Mononuclear cell (primary cell): ENCODE measurements at regions not wholly inside any gene's neighbourhood (a gene's known extent, or its start where the extent isn't known, plus 50 kb on each side); places are given as distances from the start of the nearest gene placed in this dataset.

ENCODE experiments used
- H3K27me3 ChIP-seq: 2 replicates; pipeline ENCODE4 v1.6.0; 2011; ENCODE audit warnings: low read length, control low read depth; ENCODE audit not compliant: insufficient read depth
- H3K4me1 ChIP-seq: 2 replicates; pipeline ENCODE4 v1.5.1; 2011; ENCODE audit warnings: mild to moderate bottlenecking, low read length, control low read depth; ENCODE audit not compliant: insufficient read depth
- H3K4me3 ChIP-seq: 2 replicates; pipeline ENCODE4 v1.5.1; 2011; ENCODE audit warnings: mild to moderate bottlenecking, low read length, moderate library complexity
- H3K9me3 ChIP-seq: 2 replicates; pipeline ENCODE4 v1.5.1; 2011; ENCODE audit warnings: low read depth, mild to moderate bottlenecking, control low read depth, low read length

- H3K4me1 ChIP-seq = peaks cover 31% of the 10 kb centered on the region
- no peak overlapping the region for H3K4me3 ChIP-seq
- H3K27me3 ChIP-seq = no peaks in the 10 kb centered on the region
- H3K9me3 ChIP-seq = no peaks in the 10 kb centered on the region
These were observed 440.4 kb downstream of the FGF9 start for GRCh38 chr13:22111152-22111783.

- no peak overlapping the region for H3K4me3 ChIP-seq
These were observed 441.1 kb downstream of the FGF9 start for GRCh38 chr13:22111961-22112360.

GRCh38 chr13:22112956-22113745, 442.3 kb downstream of the FGF9 start:
- Histone ChIP-seq H3K27me3 (no peaks in the 10 kb centered on the region), H3K4me3 (no peak overlapping the region), H3K9me3 (no peaks in the 10 kb centered on the region), H3K4me1 (peaks cover 27% of the 10 kb centered on the region)

More at GRCh38 chr13:22111961-22112360, 441.1 kb downstream of the FGF9 start:
- Histone ChIP-seq H3K27me3 (no peaks in the 10 kb centered on the region), H3K4me1 (peaks cover 31% of the 10 kb centered on the region), H3K9me3 (no peaks in the 10 kb centered on the region)

GRCh38 chr13:22114630-22115311, 443.9 kb downstream of the FGF9 start:
- Histone ChIP-seq H3K27me3 (no peaks in the 10 kb centered on the region), H3K4me1 (peaks cover 27% of the 10 kb centered on the region), H3K4me3 (no peak overlapping the region), H3K9me3 (no peaks in the 10 kb centered on the region)

- H3K9me3 ChIP-seq = no peaks in the 10 kb centered on the region
- no peak overlapping the region for H3K4me3 ChIP-seq
- H3K27me3 ChIP-seq = no peaks in the 10 kb centered on the region
- H3K4me1 ChIP-seq = peaks cover 27% of the 10 kb centered on the region
These were observed 447.3 kb downstream of the FGF9 start for GRCh38 chr13:22118158-22118557.

GRCh38 chr13:22120646-22121045, 449.8 kb downstream of the FGF9 start:
- Histone ChIP-seq H3K27me3 (no peaks in the 10 kb centered on the region), H3K4me1 (peaks cover 6% of the 10 kb centered on the region), H3K4me3 (no peak overlapping the region), H3K9me3 (no peaks in the 10 kb centered on the region)

GRCh38 chr13:22121146-22121739, 450.4 kb downstream of the FGF9 start:
- Histone ChIP-seq H3K4me1 (peaks cover 5% of the 10 kb centered on the region), H3K9me3 (no peaks in the 10 kb centered on the region), H3K4me3 (no peak overlapping the region), H3K27me3 (no peaks in the 10 kb centered on the region)

GRCh38 chr13:22126433-22127021, 455.7 kb downstream of the FGF9 start:
- no peaks in the 10 kb centered on the region for H3K9me3 ChIP-seq
- H3K4me3 ChIP-seq = no peak overlapping the region
- H3K27me3 ChIP-seq = no peaks in the 10 kb centered on the region
- peaks cover 12% of the 10 kb centered on the region for H3K4me1 ChIP-seq

- Histone ChIP-seq H3K4me1 (peaks cover 12% of the 10 kb centered on the region), H3K9me3 (no peaks in the 10 kb centered on the region), H3K27me3 (no peaks in the 10 kb centered on the region), H3K4me3 (no peak overlapping the region)
These were observed 456.6 kb downstream of the FGF9 start for GRCh38 chr13:22127277-22128164.

GRCh38 chr13:22128441-22129408, 457.9 kb downstream of the FGF9 start:
- Histone ChIP-seq H3K4me1 (peaks cover 12% of the 10 kb centered on the region), H3K9me3 (no peaks in the 10 kb centered on the region), H3K4me3 (no peak overlapping the region), H3K27me3 (no peaks in the 10 kb centered on the region)

- no peak overlapping the region for H3K4me3 ChIP-seq
- no peaks in the 10 kb centered on the region for H3K27me3 ChIP-seq
- H3K9me3 ChIP-seq = no peaks in the 10 kb centered on the region
- peaks cover 12% of the 10 kb centered on the region for H3K4me1 ChIP-seq
These were observed 459.4 kb downstream of the FGF9 start for GRCh38 chr13:22130254-22130653.

- H3K27me3 ChIP-seq = no peaks in the 10 kb centered on the region
- no peaks in the 10 kb centered on the region for H3K4me1 ChIP-seq
- no peak overlapping the region for H3K4me3 ChIP-seq
- no peaks in the 10 kb centered on the region for H3K9me3 ChIP-seq
These were observed 463.4 kb downstream of the FGF9 start for GRCh38 chr13:22134261-22134660.

- Histone ChIP-seq H3K9me3 (no peaks in the 10 kb centered on the region), H3K27me3 (no peaks in the 10 kb centered on the region), H3K4me1 (no peaks in the 10 kb centered on the region), H3K4me3 (no peak overlapping the region)
These were observed 464.6 kb downstream of the FGF9 start for GRCh38 chr13:22135446-22135845.
